CMK (cell line): ENCODE measurements at regions not wholly inside any gene's neighbourhood (a gene's known extent, or its start where the extent isn't known, plus 50 kb on each side); places are given as distances from the start of the nearest gene placed in this dataset.
A peak's percentile ranks its signal among the peaks of the same experiment; 100 is the strongest.
"Not testable (repeated sequence)": the region's sequence is repeated elsewhere in the genome, so short reads cannot be mapped to it uniquely, and the experiment has no call there.

Source experiments
- DNase-seq: peaks from one replicate; pipeline ENCODE4 v3.0.0-alpha.2; 2010; ENCODE audit warnings: low read depth

DNA sequence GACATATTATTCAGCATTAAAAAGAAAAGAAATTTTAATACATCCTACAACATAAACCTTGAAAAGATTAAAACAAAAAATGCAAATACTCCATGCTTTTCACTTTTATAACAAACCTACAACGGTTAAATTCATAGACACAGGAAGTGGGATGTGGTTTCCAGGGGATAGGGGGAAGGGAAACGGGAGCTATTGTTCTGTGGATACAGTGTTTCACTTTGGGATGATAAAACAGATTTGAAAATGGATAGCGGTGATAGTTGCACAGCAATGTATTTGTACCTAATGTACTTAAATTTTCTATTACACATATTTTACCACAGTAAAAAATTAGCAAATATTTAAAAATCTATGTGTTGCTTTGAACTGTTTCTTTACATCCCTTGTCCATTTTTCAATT lies 368.0 kb downstream of the CDY2B start:
- not testable (repeated sequence) for DNase-seq

DNA sequence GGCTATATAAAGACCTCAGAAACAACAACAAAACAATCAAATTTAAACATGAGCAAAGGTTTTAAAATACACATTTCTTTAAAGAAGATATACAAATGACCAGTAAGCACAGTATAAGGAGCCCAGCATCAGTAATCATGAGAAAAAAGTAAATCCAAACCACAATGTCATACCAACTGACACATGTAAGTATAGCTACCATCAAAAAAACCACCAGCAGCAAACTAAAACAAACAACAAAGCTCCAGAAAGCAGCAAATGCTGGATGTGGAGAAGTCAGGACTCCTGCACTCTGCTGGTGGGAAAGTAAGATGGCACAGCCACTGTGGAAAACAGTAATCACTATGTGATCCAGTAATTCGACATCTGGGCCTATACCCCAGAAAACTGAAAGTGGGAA lies 368.5 kb downstream of the CDY2B start:
- DNase-seq = not testable (repeated sequence)

DNA sequence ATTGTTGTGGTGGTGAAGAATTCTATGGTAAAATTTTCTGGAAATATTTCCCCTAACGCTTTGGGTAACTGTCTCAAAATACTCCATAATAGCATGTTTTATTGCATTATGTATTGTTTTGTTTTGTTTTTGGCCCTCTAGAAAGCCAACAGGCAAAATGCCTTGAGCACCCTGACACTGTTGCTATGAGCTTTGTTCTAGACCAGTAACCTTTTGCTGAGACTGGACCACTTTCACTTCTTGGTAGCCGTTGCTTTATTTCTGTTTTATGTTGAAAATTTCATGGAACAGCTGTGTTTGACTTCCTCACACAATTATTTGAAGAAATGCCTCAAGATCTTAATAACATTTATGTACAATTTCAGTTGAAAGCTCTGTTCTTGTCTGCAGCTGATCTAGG lies 374.2 kb downstream of the CDY2B start:
- not testable (repeated sequence) for DNase-seq

DNA sequence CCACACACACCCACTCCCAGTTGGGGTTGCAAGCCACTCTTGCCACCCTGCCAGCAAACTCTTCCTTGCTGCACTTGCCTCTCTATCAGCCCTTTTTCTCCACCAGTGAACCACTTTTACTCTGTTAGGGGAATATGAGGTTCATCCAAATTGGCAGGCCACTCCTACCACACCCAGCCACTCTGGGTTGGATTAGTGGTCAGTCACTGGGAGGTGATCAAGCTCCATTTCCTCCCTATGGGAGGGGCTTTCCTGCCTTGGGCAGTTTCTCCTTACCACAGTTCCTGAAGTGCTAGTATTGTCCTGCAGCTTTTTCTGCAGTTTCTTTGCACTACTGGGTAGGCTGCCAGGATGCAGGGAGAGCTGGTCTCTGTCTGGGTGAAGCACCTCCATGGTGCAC lies 395.3 kb downstream of the CDY2B start:
- DNase-seq = not testable (repeated sequence)

DNA sequence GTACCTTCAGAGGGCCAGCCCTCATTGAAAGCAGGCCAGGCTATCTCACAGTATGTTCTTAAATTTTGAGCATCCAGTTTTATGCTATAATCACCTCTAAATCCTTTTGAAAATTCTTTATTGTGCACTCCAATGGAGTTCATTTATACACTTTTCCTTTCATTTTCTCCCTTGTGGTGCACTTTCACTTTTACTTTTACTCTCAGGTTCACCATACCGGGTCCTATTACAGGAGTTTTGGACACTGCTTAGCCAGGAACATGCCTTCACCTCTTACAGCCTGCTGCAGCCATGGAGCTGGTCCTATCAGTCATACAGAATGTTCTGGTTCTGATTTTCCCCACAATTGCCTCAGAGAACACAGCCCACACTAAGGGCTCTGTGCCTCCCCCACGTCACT lies 395.9 kb downstream of the CDY2B start:
- DNase-seq = not testable (repeated sequence)

DNA sequence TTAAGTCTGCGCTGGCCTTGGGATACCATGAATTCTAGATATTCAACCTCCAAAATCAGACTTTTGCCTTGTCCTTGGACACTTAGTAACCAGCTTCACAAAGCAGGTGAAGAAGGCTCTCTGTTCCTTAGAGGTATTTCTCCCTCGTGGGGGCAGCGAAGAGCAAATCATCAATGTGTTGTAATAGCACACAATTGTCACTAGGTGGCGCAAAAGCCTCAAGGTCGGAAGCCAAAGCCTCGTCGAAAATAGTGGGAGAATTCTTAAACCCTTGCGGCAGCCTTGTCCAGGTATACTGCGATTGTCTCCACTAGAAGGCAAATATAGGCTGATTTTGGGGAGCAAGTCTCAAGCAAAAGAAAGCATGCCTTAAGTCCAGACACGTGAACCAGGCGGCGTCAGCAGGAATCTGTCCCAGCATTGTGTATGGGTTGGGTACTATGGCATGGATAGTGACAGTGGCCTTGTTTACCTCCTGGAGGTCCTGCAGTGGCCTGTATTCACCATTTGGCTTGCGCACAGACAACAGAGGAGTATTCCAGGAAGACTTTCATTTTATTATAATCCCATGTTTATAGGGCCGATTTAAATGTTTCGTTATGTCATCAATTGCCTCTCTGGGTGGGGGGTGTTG lies 398.5 kb downstream of the CDY2B start:
- not testable (repeated sequence) for DNase-seq

DNA sequence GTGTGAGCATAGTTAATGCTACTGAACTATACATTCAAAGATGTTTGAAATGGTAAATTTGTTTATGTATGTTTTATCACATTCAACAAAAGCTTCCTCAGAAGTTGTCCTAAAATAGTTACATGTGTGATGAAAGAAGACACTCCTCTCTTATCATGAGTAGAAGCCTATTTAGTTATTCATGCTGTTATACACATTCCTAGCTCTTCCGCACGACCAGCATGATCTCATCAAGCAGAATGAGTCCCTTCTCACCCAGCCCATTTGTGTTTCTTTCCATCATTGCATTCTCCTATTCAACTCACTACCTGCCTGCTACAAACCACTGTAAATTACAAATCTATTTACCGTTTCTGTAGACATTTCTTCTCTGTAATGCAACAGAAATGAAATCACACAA lies 408.0 kb downstream of the CDY2B start:
- DNase-seq = not testable (repeated sequence)

DNA sequence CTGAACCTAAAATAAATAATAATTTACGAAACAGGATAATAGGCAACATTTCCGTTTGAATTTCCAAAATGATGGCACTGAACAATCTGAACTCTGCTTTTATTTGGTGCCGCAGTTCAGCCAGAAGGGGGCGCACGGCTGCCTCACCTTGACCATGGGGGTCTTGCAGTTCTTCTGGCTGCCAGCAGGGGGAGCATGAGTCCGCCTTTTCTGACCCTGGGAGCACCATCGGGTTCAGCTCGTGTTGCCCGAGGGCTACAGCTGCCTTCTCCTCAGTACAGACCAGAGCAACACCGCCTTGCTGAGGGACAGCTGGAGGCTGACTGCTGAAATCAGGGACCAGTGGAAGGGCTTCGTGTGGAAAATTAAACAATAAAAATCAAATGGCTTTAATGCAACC lies 420.3 kb downstream of the CDY2B start:
- not testable (repeated sequence) for DNase-seq

DNA sequence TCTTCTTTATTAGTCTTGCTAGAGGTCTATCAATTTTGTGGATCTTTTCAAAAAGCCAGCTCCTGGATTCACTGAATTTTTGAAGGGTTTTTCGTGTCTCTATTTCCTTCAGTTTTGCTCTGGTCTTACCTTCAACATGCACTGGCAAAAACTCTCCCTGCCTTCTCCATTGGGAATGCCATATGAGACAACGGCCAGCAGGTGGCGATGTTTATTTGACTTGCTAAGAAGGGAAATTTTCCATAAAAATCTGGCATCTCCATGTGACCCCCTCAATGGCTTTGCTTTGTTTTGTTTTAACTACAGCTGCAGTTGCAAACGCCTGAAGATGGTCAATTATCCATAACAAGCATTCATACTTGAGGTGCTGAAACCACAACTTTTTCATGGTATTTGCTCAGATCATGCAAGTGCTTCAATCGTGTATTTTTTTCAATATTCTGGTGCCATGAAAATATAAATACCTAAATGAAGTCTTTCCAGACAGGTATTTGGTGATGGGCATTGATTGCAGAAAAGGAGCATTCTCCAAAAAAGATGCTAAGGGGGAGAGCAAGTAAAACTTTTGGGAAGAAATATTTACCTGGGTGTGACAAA lies 449.4 kb downstream of the CDY2B start:
- DNase-seq = peak; percentile 26

DNA sequence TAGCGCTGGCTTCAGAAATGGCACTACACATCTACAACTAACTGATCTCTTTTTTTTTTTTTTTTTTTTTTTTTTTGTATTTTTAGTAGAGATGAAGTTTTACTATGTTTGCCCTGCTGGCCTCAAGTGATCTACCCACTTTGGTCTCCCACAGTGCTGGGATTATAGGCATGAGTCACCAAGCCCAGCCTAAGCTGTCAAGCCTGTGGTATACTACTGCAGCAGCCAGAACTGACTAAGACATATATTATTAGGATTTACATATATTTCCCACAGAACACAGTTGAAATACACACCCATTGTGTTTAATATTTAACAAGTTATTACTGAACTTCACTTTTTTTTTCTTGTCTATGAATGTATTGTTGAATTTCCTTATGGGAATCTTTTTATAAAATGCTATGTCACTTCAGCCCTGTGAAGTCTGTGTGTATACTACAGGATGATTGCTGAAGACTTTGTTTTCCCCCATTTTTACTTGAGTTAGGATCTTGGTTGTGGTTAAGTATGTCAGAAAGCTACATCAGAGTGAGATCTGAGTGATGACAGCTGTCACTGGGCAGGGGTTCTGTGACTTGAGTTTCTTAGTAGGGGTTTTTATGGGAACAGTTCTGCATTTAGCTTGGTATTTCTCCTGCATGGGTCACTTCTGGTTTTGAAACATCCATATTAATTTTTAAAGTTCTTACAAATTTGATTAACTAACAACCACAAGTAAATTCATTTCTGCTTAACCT lies 481.5 kb downstream of the CDY2B start:
- no peak for DNase-seq

DNA sequence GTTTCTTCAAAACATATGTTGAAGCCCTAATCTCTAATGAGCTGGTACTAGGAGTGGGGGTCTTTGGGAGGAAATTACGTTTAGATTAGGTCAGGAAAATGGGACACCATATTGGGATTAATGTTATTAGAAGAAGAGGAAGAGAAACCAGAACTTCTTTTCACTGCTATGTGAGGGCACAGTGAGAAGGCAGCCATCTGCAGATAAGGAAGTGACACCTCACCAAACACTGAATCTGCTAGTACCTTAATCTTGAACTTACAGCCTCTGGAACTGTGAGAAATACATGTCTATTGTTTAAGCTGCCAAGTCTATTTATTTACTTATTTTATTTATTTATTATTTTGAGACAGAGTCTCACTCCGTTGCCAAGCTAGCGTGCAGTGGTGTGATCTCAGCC lies 482.4 kb downstream of the CDY2B start:
- DNase-seq = no peak

DNA sequence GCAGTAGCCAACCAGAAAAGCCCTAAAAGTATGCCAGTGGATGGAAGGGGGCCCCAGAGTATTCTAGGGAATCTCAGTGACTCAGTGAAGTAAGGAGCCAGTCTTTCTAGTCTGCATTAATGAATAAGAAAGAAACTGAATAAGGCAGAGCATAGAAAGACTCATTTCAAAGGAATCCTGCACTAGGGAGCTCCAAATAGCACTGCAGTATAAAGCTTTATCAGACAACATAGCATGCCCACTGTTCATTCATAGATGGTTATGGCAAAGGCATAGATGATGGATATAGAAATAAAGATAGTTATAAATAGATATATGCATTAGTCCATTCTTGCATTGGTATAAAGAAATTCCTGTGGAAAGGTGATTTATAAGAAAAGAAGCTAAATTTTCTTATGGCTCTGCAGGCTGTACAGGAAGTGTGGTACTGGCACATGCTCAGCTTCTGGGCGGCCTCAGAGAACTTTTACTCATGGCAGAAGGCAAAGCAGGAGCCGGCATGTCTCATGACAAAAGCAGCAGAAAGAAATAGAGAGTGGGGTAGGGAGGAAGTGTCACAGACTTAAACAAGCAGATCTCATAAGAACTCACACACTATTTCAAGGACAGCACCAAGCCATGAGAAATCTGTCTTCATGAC lies 498.5 kb downstream of the CDY2B start:
- no peak for DNase-seq

DNA sequence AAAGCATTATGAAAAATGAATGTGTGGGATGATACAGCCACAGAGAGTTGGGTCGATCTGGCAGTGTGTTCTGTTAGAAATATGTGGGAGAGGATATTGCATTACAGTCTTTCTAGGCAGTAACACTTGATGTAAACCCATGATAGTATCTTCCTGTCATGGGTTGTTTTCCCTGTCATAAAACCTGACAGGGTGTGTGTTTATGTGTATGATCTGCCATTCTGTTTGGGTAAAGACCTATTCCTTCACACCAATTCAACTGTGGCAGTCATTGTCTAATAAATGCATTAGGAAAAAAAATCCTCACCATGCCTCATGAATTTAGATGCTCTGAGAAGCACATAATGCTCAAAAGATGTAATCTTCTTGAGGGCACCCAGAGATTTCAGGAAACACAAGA lies 501.7 kb downstream of the CDY2B start:
- DNase-seq = no peak

DNA sequence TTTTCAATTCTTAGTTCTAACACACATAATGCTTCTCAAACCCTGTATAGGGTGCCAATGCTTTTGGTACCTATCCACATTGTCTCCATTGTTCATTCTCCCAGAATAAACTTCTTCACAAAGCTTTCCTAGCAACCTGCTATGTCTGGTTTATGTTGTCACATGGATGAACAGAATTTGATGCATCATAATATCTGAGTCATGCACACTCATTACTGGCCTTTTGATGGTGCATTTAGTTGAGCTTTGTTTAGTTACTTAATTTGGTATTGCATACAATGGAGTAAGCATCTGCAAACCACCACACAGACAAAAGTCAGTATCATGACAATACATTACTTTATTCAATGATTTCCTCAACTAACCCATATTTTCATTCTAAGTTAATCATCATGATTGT lies 511.6 kb downstream of the CDY2B start:
- DNase-seq = no peak

DNA sequence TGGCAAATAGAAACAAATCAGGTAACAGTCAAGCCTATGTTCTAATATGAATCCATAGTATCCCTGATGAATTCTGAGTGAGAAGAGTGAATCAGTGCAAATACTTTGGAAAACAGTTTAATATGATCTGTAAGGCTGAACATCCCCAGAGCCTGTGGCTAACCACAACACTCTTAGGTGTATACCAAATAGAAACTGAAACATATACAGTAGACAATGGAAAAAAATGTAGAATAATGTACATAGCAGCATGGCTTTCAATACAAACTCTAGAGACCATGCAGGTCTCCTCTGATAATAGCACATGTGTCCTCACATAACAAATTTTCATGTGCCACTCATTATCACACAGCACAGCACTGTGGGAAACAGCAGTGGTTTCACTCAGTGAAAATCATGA lies 513.6 kb downstream of the CDY2B start:
- DNase-seq = no peak

DNA sequence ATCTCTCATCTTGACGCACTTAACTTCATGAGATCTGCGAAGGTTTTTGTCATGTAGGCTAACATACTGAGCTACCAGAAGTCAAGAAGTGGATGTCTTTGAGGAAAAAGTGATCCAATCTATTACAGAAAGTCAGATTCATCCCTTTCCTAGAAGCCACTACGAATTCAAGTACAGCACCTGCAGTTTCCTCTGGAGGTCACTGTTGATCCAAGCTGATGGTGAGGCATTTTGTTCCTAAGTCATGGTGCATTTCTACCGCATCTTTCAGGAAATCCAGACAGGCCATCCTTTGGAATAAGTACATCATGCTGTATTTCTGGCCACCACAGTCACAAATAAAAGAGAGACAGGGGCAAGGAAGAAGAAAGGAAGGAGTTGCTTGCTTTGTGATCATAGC lies 541.0 kb downstream of the CDY2B start:
- no peak for DNase-seq

DNA sequence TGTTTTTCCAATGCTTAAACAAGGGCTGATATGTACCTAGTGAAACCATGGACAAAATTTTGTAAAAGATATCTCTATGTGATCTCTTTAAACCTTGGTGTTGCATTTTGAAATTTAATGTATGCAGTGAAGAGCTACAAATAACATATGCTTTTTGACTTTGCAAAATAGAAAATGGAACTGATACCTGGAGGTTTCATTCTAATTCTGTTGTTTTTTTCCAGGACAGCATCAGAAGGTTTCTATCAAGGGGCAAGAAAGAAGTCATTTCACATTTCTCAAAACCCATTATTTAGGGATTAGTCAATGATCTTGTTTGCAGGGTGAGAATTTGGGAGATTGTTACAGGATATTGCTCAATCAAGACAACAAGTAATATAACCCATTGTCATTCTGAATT lies 549.3 kb downstream of the CDY2B start:
- DNase-seq = no peak

DNA sequence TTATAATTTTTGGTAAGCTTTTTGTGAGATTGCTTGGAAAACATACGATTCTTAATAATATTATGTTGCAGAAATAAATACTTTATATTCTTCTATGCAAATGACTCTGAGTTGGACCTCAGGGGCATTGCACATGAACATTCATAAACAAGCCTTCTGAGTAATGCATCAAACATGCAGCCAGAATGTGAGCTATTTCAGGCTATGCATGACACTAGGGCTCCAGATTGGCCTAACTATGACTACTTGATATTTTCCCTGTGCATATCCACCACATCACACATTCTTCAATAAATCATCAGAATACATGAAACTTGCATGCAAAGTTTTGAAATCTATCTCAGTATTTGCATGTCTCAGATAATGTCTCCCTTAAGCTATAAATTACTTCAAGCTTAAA lies 560.1 kb downstream of the CDY2B start:
- DNase-seq = no peak

DNA sequence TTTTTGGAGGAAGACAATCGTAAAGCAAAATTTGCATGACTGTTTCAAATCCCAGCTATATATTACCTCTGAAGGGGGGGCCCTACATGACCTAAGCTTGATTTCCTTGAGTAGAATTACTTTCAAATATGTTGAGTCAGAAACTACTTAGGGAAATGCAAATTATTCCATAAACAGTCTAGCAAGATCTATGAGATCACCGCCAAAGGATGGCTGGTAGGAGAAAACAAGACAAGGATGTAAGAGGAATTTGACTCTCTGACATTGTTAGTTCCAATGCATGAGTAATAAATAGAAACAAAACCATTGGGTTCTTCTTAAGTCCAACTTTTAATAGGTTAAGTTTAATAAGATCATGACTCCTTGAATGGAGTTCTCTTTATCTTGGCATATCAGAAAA lies 561.4 kb downstream of the CDY2B start:
- DNase-seq = no peak

DNA sequence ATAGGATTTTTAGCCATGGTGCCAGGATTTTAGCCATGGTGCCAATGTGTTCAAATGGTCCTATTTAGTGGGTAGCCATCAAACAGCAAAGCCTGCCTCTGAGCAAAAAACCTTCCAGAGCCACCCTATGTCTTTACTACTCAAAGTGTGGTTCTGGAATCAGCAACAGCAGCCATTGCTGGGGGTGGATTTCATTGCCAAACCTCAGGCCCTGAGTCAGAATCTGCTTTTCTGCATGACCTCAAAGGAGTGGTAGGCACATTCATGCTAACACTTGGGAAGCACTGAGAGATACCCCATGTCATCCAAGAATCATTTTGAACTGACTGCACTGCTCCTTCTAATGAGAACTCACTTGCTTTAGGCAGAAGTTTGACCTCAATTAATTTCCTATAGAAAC lies 603.0 kb downstream of the CDY2B start:
- no peak for DNase-seq

DNA sequence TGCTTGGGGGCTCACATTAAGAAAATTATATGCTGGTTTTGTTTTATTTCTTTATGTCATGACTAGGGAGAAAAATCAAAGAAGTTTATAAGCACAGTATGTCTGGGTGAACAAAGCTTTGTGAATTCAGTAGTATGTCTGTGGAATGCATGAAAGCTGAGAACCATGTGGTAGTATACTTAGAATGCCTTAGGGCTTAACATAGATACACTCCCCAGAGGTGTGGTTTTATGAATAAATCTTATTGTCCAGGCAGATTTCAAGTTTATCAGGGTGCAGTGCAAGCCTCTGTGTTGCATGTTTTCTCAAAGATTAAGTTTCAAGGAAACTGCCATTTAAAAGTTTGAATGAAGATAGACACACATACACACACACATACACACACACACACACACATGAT lies 620.5 kb downstream of the CDY2B start:
- DNase-seq = no peak

DNA sequence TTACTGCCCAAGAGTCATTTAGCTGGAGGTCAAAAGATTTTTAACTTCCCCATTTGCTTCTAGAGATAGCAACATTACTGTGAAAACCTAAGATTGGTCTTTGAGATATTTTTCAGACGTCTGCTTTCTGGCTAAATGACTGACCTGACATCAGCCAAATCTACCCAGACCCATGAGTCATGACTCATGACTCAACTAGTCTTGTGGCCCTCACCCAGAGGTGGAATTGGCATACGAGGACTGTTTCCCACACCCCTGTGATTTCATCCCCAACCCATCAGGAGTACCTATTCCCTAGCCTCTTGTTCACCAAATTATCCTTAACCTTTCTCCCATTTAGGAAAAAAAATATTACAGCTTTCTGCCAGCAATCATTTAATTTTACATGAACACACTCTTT lies 641.6 kb downstream of the CDY2B start:
- DNase-seq = no peak

DNA sequence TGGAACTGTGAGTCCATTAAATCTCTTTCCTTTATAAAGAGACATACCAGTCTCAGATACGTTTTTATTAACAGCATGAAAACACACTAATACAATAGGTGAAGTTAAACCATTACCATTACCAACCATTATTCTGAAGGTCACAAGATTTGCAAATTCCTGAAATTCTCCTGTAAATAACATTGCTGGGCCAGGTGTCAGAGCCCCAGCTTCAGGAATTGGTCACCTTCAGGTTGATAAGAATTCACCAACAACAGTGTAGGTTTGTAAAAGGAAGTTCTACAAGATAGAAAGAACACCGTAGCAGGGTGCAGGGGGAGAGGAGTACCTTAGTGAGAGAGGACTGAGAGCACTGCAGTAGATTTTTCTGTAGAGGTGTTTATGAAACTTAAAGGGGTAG lies 644.3 kb downstream of the CDY2B start:
- DNase-seq = no peak
